ENCODE measurements at regions not wholly inside any gene's neighbourhood (a gene's known extent, or its start where the extent isn't known, plus 50 kb on each side); places are given as distances from the start of the nearest gene placed in this dataset.

DNA sequence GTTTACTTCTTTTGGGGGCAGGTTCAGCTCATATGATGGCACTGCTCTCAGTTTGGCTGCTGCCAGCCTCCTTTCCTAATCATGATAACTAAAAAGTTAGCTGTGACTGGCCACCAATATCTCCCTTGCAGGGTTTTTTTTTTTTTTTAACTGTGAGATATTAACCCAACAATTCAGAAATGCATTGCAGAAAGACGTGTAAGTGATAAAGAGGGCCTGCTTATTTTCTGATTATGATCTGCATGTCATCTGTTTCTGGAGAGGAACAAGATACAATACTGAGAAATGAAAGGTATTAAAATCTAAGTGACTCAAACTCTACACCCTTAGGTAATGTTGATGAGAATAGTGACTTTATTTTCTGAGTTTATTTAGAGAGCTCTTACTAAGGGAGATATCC, 905.6 kb downstream of the SOCS6 start:
- no peak overlapping the region for H3K4me3 ChIP-seq (ENCODE audit: control insufficient read depth, low read depth, low read length)
- TF ChIP-seq, protein P1, sequence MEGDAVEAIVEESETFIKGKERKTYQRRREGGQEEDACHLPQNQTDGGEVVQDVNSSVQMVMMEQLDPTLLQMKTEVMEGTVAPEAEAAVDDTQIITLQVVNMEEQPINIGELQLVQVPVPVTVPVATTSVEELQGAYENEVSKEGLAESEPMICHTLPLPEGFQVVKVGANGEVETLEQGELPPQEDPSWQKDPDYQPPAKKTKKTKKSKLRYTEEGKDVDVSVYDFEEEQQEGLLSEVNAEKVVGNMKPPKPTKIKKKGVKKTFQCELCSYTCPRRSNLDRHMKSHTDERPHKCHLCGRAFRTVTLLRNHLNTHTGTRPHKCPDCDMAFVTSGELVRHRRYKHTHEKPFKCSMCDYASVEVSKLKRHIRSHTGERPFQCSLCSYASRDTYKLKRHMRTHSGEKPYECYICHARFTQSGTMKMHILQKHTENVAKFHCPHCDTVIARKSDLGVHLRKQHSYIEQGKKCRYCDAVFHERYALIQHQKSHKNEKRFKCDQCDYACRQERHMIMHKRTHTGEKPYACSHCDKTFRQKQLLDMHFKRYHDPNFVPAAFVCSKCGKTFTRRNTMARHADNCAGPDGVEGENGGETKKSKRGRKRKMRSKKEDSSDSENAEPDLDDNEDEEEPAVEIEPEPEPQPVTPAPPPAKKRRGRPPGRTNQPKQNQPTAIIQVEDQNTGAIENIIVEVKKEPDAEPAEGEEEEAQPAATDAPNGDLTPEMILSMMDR (conservative IDR thresholded peaks at IDR 0.05; ENCODE audit: control insufficient read depth, insufficient read depth, low read depth, low read length): no peak
- DNase-seq (ENCODE audit: low read depth): no peak

DNA sequence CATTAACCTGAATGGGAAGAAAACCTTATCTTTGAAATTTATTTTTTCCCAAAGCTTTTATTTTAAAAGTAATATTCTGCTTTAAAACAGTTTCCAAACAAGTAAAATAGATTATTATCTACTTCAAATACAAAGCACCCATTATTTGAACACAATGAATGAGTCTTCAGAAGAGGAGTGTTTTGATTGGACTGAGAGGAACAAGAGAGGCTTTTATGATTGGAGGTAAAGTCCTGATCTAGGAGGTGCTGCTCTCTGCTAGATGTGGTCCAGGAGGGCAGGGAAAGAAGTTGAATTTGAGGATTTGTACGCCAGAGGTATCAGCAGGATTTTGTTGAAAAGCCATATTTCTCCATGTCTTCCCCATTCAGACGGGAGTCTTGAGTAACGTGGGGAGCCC, 900.7 kb downstream of the SOCS6 start:
- DNase-seq (ENCODE audit: low read depth): no peak
- no peak overlapping the region for H3K4me3 ChIP-seq (ENCODE audit: control insufficient read depth, low read depth, low read length)
- TF ChIP-seq, protein P1 (conservative IDR thresholded peaks at IDR 0.05; ENCODE audit: control insufficient read depth, insufficient read depth, low read depth, low read length): no peak

DNA sequence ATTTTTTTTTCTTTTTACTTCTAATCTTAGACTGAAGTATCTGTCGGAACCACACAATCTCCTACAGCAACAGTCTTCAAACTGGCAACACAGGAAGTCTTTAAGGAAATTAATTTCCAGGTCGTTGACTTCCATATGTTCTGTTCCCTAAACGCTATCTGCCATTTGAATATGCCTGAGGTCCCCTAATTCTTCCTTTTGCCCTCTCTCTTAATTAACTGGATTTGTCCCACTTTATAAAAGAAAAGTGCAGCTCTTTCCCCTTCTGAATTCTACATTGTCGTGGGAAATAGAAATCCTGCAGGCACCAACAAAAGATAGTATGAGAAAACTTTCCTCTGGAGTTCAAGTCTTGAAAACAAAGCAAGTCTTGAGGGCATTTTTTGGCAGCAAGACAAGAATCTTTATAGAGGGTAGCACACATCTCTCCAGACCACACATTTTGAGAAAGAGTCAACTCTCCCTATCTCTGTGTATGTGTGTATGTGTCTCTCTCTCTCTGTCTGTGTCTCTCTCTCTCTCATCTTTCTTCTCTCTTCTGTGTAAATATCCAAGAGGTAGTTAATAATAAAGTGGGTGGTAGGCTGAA, 879.8 kb downstream of the SOCS6 start:
- no peak for DNase-seq (ENCODE audit: low read depth)
- no peak overlapping the region for H3K4me3 ChIP-seq (ENCODE audit: control insufficient read depth, low read depth, low read length)
- TF ChIP-seq, protein P1 (conservative IDR thresholded peaks at IDR 0.05; ENCODE audit: control insufficient read depth, insufficient read depth, low read depth, low read length): no peak

DNA sequence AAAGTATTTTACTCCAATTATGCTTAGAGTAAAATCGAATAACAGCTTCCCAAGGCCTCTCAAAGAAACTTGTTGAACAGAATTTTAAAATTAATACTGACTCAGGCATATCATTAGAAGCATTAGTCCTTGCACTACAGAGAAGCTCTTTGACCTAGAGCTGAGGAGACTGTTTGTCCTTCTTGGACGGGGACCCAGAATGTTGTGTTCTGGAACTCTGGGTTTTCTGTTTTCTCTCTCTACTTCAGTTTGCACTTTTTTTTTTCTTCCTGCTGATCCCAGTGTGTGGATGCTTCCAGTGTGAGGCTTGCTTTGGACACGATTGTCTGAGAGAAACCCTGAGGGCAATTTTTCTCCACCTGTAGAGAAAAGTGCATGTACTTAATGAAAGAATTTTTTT, 847.6 kb downstream of the SOCS6 start:
- TF ChIP-seq, protein P1 (conservative IDR thresholded peaks at IDR 0.05; ENCODE audit: control insufficient read depth, insufficient read depth, low read depth, low read length): no peak
- H3K4me3 ChIP-seq (ENCODE audit: control insufficient read depth, low read depth, low read length): no peak overlapping the region
- DNase-seq (ENCODE audit: low read depth): no peak

DNA sequence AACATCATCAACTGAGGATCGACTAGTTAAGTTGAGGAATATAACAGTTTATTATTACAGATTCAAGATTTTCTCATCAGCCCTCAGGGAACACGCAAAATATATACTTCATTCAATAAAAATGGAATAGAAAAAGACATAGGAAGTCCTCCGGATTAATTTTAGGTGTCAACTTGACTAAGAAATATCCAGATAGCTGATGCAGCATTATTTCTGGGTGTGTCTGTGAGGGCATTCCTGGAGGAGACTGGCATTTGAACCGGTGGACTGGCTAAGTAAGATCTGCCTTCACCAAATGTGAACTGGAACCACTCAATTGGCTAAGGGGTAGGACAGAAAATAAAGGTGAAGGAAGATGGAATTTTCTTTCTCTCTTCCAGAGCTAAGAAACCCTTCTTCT, 845.3 kb downstream of the SOCS6 start:
- H3K4me3 ChIP-seq (ENCODE audit: control insufficient read depth, low read depth, low read length): no peak overlapping the region
- no peak for DNase-seq (ENCODE audit: low read depth)
- TF ChIP-seq, protein P1 (conservative IDR thresholded peaks at IDR 0.05; ENCODE audit: control insufficient read depth, insufficient read depth, low read depth, low read length): no peak

DNA sequence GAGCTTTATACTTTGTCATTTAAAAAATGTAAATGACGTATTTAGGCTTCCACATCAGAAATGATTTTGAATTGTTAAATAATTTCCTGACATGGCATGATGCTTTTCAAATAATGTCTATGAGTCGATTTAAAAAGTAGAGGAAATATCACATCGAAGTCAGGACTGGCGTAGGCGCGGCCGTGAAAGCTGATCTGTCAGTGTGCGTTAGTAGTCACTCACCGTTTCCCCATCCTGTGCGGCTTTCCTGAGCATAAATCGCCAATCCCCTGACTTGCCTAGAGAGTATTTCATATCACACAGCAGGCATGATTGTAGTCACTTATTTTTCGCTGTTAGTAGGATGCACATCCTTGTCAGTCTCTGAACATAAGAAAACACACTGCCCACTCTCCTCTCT, 843.1 kb downstream of the SOCS6 start:
- no peak overlapping the region for H3K4me3 ChIP-seq (ENCODE audit: control insufficient read depth, low read depth, low read length)
- TF ChIP-seq, protein P1 (conservative IDR thresholded peaks at IDR 0.05; ENCODE audit: control insufficient read depth, insufficient read depth, low read depth, low read length): no peak
- no peak for DNase-seq (ENCODE audit: low read depth)

DNA sequence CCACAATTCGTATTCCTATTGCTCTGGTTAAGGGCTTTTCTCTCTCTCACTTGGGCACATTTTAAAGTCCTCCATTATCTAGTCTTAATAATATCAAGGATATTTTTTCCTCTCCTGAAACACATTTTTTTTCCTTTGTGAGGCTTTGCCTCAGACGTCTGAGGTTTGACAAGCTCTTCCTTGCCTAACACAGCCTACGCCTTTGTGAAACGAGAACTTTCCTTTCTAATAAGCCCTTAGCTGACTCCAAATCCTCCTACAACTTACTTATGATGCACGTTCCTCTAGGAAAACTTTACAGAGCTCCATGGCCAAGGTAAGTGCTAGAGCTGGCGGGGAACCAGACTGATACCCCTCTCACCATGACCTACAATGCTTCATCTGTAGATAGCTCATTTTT, 841.5 kb downstream of the SOCS6 start:
- no peak for DNase-seq (ENCODE audit: low read depth)
- no peak overlapping the region for H3K4me3 ChIP-seq (ENCODE audit: control insufficient read depth, low read depth, low read length)
- TF ChIP-seq, protein P1 (conservative IDR thresholded peaks at IDR 0.05; ENCODE audit: control insufficient read depth, insufficient read depth, low read depth, low read length): no peak
